ENCODE measurements at regions not wholly inside any gene's neighbourhood (a gene's known extent, or its start where the extent isn't known, plus 50 kb on each side); places are given as distances from the start of the nearest gene placed in this dataset.

- no peak for DNase-seq (ENCODE audit: low spot score)
Observed at GRCh38 chr14:21735200-21735599, 61.6 kb upstream of the OR4E1 start.

- DNase-seq (ENCODE audit: low spot score) = peak; percentile 27
Observed at GRCh38 chr14:21734457-21735074, 60.9 kb upstream of the OR4E1 start.

- no peak for DNase-seq (ENCODE audit: low spot score)
Observed at GRCh38 chr14:21729703-21730233, 56.1 kb upstream of the OR4E1 start.

- DNase-seq (ENCODE audit: low spot score) = no peak
Observed at GRCh38 chr14:21725250-21725649, 51.6 kb upstream of the OR4E1 start.

GRCh38 chr14:21724090-21724973, 50.7 kb upstream of the OR4E1 start:
- no peak for DNase-seq (ENCODE audit: low spot score)

GRCh38 chr14:21723431-21724045, 49.9 kb upstream of the OR4E1 start:
- no peak for DNase-seq (ENCODE audit: low spot score)
